GM12892 (cell line): ENCODE measurements at regions not wholly inside any gene's neighbourhood (a gene's known extent, or its start where the extent isn't known, plus 50 kb on each side); places are given as distances from the start of the nearest gene placed in this dataset.

Experiments
- POLR2A ChIP-seq: IDR thresholded peaks from 2 replicates; pipeline ENCODE4 v1.6.1; 2011; ENCODE audit warnings: low read depth, low read length, control low read depth
- POLR2AphosphoS5 ChIP-seq: IDR thresholded peaks from 2 replicates; pipeline ENCODE4 v1.6.1; 2011; ENCODE audit warnings: low read depth, low read length, control low read depth

GRCh38 chr7:135853008-135853407, 104.4 kb upstream of the FAM180A start:
- TF ChIP-seq POLR2A: no peak
- no peak for TF ChIP-seq POLR2AphosphoS5
